Astrocyte of the spinal cord (primary cell): ENCODE measurements at regions not wholly inside any gene's neighbourhood (a gene's known extent, or its start where the extent isn't known, plus 50 kb on each side); places are given as distances from the start of the nearest gene placed in this dataset.

ENCODE experiments used
- DNase-seq: peaks from one replicate; pipeline ENCODE4 v3.0.0; 2011; ENCODE audit warnings: low read depth, low spot score
- H3K4me3 ChIP-seq: 2 replicates; pipeline ENCODE4 v1.5.1; 2011; ENCODE audit warnings: low read depth, mild to moderate bottlenecking, low read length, moderate library complexity
- in situ Hi-C: cut with HindIII; loops from 2 replicates; pipeline ENCODE4 v1.10.0; 2017; ENCODE audit warnings: low sequenced_read_pairs
- TF ChIP-seq, protein P1 (sequence below): IDR thresholded peaks from 2 replicates; pipeline ENCODE4 v1.5.1; 2012; ENCODE audit warnings: low read depth, mild to moderate bottlenecking, low read length, inconsistent platforms

GRCh38 chr5:61869333-61869732 lies 436.7 kb upstream of the KIF2A start:
- TF ChIP-seq, protein P1, sequence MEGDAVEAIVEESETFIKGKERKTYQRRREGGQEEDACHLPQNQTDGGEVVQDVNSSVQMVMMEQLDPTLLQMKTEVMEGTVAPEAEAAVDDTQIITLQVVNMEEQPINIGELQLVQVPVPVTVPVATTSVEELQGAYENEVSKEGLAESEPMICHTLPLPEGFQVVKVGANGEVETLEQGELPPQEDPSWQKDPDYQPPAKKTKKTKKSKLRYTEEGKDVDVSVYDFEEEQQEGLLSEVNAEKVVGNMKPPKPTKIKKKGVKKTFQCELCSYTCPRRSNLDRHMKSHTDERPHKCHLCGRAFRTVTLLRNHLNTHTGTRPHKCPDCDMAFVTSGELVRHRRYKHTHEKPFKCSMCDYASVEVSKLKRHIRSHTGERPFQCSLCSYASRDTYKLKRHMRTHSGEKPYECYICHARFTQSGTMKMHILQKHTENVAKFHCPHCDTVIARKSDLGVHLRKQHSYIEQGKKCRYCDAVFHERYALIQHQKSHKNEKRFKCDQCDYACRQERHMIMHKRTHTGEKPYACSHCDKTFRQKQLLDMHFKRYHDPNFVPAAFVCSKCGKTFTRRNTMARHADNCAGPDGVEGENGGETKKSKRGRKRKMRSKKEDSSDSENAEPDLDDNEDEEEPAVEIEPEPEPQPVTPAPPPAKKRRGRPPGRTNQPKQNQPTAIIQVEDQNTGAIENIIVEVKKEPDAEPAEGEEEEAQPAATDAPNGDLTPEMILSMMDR, result no peak
- in situ Hi-C loops, result no loop called here
- no peak for DNase-seq
- H3K4me3 ChIP-seq, result no peak overlapping the region

DNA sequence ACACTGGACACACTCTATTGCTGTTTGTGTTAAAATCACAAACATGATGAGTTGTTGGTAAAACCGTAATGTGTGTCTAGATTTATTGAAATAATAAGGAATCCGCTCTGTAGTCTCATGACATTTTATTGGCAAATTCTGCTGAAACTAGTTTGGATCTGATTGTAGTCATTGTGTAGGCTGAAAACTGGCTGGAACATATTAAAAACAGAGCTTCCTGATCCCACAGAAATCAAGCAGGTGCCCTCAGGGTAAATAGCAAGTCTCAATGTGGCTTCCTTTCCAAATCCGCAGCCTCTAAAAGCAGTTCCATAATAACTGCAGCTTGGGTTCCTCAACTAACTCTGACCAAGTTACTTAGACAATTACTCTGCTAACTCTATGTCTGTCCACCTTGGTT lies 427.5 kb upstream of the KIF2A start:
- H3K4me3 ChIP-seq, result no peak overlapping the region
- TF ChIP-seq, protein P1, result no peak
- no peak for DNase-seq
- in situ Hi-C loops, result no loop called here

DNA sequence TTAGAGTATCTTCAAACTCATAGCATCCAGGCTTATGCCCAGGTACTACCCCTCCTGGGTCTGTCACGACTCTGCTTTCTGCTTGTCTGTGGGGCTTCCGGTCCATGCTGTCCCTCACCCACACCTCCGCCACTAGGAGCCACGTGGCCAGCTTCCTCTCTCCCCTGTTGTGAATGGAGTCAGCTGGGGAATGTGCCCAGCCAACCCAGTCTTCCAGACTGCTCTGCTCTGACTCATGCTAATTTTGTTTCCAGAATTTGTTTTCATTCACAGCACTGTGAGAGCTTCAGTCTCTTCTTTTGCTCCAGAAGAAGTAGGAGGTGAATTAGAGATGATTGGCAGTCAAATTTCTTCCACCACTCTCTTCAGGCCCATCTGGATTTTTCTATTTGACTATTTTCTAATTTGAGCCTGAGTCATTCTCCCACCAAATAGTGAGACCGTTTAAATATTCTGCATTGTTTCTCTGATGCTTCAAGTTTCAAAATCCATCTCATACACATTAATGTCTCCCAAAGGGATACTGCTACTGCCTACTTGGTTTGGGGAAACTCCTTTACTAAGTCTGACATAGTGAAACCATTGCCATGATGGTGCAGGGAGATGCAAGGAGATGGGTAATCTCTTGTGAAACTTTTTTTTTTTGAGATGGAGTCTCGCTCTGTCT lies 424.1 kb upstream of the KIF2A start:
- DNase-seq, result peak; percentile 53
- in situ Hi-C loops, result no loop called here
- no peak overlapping the region for H3K4me3 ChIP-seq
- TF ChIP-seq, protein P1, result no peak

- no peak overlapping the region for H3K4me3 ChIP-seq
- in situ Hi-C loops, result no loop called here
- TF ChIP-seq, protein P1, result no peak
- DNase-seq, result no peak
Measured at GRCh38 chr5:61882901-61883500, 423.0 kb upstream of the KIF2A start.

DNA sequence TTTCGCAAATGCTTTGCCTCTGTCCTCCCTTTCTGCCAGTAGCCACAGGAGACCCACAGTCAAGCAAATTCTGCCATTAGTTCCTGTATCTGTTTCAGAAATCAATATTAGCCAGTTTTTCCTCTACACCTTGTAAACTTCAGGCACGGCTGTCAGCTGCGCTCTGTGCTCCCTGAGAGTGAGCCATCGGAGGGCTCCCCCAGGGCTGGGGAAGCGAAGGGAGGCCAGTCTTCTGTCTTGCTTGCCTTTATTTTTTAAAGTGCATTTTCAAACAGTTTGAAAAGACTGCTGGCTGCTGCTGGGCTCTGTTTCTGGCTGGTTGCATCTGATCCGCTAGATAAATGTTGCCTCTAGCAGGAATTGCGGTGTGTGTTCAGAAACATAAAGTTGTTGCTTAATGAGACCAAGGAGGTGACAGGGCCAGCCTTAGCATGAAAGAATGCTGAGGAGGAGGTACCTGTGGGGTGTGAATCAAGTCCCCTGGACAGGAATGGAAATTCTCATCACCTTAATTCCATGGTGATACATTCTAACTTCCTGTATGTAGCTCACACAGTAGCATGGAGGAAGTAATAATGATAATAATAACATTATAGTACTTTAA lies 421.7 kb upstream of the KIF2A start:
- DNase-seq, result no peak
- TF ChIP-seq, protein P1, result no peak
- in situ Hi-C loops, result no loop called here
- no peak overlapping the region for H3K4me3 ChIP-seq

DNA sequence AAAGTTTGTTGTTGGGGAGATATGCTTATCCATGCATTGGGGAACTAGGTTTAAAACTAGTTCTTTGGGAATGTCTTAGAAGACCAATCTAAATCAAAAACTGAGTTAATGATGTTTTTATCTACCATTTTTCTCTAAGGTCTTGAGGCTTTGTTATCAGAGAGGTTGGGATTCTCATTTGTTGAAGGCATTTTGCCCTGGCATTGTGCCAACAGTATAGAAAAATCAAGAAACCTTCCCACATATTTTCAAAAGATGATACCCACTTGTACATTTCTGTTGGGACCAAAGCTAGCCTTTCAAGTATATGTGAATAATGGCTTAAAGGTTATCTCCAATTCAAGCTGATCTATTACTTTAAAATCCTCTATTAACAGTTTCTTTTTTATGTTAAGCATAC lies 419.8 kb upstream of the KIF2A start:
- H3K4me3 ChIP-seq, result no peak overlapping the region
- TF ChIP-seq, protein P1, result no peak
- in situ Hi-C loops, result no loop called here
- DNase-seq, result no peak
